Stimulated activated CD4-positive, alpha-beta T cell treated with anti-CD3 and anti-CD28 coated beads, TNF-alpha, amount 100 ng/mL, for 48 hours (primary cell): ENCODE measurements at regions not wholly inside any gene's neighbourhood (a gene's known extent, or its start where the extent isn't known, plus 50 kb on each side); places are given as distances from the start of the nearest gene placed in this dataset.

Source experiments
- DNase-seq, 3 donors: peaks; one replicate each; pipeline ENCODE4 v3.0.0-alpha.2; 2020; ENCODE audit warnings: low read depth in 3 of 3

DNA sequence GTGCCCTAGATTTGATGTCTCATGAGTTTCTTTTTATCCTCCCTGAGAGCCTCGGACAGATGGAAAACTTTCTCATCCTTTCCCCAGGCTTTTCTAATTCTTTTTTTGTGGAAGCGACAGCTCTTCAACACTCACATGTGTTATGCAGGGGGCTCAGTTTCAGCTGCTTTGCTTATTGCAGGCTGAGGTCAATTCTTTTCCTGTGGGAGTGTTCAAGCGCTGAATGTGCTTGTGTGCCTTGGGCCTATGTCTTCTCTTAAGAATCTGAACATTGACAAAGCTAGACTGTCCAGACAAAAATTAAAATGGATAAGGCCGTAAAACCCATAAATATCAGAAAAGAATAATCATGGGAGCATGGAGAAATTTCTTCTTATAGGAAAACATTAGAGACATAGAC, 125.2 kb upstream of the STEAP4 start:
- no peak for DNase-seq

GRCh38 chr7:88429382-88429781, 122.7 kb upstream of the STEAP4 start:
- DNase-seq: no peak

DNA sequence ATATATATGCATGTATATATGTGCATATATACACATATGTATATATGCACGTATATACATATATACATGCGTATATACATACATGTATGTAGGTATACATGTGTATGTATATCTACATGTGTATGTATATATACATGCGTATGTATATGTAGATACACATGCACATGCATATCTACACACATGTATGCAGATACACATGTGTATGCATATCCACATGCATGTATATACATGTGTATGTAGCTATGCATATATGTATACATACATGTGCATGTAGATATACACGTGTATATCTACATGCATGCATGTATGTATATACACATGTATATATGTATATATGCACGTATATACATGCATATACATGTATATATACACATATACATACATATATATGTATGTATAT, 95.8 kb upstream of the STEAP4 start:
- no peak for DNase-seq

- peak in 1 of 3 donors; percentile 1 for DNase-seq
These were observed 94.4 kb upstream of the STEAP4 start for GRCh38 chr7:88401009-88401623.

DNA sequence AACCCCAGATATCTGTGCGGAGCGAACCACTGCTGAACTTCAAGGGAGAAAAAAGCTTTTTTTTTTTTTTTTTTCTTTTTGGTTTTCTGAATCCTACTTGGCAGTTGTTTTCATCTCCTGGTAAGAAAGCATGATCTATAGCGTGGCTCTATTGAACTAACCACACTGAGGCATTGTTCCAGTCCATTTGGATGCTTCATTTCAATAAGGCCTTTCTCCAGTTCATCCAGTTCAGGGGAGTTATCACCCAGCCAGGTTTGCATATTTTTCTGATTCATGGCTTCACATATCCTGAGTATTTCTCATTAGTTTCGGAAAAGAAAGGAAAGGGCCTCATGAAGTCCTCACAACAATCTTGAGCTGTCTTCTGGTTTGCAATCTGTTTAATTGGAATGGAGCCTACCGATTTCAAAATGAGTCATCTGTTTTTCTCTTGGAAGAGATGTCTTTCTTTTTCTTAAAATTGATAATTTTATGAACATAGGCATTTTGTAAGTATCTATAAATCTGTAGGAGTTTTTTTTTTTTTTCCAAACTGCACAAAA, 93.1 kb upstream of the STEAP4 start:
- no peak for DNase-seq

DNA sequence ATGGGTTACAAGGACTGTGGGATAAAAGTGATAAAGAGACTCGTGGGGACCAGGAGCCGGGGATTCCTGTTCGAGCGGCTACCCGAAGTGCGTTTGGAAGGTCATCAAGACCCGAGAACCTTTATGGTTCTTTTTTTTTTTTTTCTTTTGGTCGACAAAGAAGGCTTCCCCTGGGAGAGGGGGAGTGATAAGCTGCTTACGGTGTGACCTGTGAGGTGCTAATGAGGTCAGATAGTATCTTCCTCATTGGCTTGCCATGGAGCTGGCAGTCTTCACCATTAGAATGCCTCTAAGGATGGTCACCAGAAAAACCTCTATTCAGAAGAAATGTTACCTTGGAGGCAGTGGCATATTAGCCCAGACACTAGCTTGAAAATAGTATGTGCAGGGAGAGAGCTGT, 92.3 kb upstream of the STEAP4 start:
- DNase-seq: no peak

DNA sequence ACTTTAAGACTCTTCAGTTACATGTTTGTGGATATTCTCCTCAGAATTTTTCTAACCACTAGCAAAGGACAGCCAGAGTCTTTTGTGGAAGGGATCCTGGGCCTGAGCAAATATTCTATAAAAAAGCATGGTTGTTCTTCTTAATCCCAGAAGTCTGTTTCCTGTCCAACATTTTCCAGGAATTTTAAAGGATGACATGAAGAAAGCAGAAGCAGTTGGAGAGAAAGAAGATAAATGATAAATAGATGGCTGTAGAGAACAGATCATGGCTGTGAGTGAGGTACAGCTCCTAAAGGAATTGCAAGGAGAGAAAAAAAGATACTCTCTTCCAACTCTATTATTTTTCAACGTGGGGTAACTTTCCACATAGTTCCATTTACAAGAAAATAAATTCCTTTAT, 91.8 kb upstream of the STEAP4 start:
- DNase-seq: no peak

DNA sequence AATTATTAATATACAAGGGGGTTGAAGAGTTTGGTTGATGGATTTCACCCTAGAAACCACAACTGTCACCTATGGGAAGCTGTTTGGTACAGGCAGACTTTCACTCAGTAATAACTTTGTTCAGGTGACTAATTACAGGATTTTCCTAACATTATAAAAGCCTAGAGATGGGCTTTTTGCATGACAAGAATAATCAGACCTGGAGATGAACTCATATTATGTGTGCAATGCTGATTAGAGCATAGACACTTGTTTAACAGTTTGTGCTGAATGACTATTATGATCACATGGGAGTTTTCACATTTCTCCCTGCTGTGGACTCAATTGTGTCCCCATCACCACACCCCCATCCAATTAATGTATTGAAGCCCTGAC, 90.2 kb upstream of the STEAP4 start:
- DNase-seq: no peak

GRCh38 chr7:88396295-88396947, 89.7 kb upstream of the STEAP4 start:
- DNase-seq: no peak

DNA sequence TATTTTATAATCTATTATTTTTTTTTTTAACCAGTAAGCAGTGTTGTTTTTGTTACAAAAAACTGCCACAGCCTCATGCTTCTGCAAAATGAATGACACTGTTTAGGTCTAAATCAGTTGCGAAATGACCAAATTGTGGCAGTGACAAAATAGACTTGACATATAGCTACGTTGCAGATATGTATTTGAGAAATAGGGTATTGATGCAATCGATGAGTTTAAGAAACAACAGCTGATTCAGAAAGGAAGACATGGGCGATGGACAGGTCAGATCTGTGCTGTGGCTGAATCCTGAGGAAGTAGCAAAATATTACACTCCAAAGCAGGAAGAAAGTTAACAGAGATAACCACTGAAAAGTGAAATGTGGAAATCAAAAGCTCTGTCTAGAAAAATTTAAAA, 89.0 kb upstream of the STEAP4 start:
- DNase-seq: no peak

- DNase-seq: no peak
These were observed 84.6 kb upstream of the STEAP4 start for GRCh38 chr7:88391247-88391646.

GRCh38 chr7:88387368-88387767, 80.7 kb upstream of the STEAP4 start:
- DNase-seq: no peak

- no peak for DNase-seq
These were observed 80.0 kb upstream of the STEAP4 start for GRCh38 chr7:88386665-88387156.

DNA sequence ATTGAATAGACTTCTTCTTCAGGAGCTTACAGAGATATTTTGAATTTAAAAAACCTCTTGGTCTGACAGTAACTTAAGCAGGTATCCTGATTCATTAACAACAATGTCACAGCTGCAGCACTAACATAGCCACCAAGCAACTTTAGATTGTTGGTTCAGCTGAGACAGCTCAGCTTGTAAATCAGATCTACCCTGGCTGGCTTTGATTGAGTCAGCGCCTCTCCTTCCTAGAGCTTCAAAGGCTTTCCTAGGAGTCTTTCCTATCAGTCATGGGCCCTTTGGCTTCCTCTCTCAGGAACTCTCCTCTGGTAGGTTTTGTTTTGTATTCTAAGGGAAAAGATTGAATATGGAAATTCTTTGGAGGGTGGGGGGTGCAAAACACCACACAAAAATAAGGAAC, 70.7 kb upstream of the STEAP4 start:
- no peak for DNase-seq

DNA sequence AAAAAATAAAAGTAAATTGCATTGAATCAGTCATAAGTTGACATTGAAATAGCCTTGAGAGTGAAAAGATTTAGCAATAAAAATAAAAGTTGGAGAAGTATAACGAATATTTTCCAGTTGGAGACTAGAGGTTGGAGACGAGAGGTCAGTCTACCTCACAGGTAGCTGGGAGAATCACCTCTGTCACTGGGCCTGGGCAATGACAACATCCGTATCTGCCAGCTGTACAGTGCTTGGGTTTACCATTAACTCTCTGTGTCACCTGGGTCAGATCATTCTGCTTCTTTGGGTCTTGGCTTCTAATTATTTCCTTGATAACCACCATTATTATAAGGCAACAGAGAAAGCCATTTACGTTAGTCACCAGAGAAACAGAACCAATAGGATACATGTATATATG, 62.0 kb upstream of the STEAP4 start:
- no peak for DNase-seq

GRCh38 chr7:88366845-88367244, 60.2 kb upstream of the STEAP4 start:
- DNase-seq: no peak

DNA sequence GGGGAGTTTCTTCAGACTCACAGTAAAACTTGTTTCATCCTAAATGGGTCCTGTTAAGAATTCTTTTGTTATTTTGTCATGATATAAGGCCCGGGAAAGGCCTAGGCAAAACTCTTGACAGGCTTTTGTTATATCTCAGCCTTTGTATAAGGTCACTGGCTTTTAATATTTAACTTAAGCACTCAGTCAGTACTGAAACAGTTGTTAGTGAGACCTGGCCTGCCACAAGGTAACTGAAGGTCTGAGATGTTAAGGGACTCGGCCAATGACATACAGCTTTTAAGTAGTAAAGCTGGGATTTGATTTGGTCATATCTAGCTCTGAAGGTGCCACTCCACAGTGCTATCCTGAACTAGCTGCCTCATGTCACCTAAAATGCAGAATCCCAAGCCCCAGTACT, 57.2 kb upstream of the STEAP4 start:
- DNase-seq: no peak

GRCh38 chr7:88363249-88363648, 56.6 kb upstream of the STEAP4 start:
- no peak for DNase-seq

DNA sequence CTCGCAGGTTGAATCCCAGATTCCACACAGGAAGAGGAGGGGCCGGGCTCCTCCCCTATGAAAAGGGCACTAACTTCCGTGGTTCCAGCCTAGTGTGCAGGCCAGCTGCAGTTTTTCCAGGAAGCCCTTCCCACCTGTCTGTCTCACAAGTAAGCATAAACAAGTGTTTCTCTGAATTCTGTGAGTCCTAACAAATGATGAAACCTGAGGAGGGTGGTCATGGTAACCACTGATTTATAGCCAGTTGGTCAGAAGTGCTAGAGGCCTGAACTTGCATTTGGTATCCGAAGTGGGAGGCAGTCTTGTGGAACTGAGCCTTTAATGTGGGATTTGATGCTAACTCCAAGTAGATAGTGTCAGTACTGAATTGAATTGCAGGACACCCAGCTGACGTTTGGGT, 54.7 kb upstream of the STEAP4 start:
- DNase-seq: no peak

GRCh38 chr7:88358881-88359280, 52.2 kb upstream of the STEAP4 start:
- DNase-seq: no peak

DNA sequence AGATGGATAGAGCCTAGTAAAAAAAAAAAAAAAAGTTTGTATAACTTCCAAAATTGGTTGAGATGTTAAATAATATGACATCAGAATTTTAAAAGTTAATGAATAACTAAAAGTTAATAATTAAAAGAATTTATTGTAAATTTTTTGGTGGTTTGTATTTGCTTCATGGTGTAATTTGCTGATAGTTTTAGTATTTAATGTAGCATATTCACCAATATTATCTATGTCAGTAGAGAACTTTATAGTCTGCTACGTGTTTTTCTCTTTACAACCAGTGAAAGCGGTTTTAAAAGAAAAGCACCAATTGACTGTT, 51.8 kb upstream of the STEAP4 start:
- no peak for DNase-seq

GRCh38 chr7:88357781-88358525, 51.3 kb upstream of the STEAP4 start:
- no peak for DNase-seq

- DNase-seq: no peak
These were observed 50.6 kb upstream of the STEAP4 start for GRCh38 chr7:88357294-88357693.
